Naive B cell (primary cell): ENCODE measurements at regions not wholly inside any gene's neighbourhood (a gene's known extent, or its start where the extent isn't known, plus 50 kb on each side); places are given as distances from the start of the nearest gene placed in this dataset.

ENCODE experiments used
- ATAC-seq, 2 donors: fragments of 150-1000 bp; cut with Tn5 transposase; 2 replicates each; pipeline ENCODE4 v1.10.0; 2021; ENCODE audit warnings: low read depth in 2 of 2, mild to moderate bottlenecking in 2 of 2, moderate library complexity in 2 of 2
- DNase-seq: peaks from one replicate; pipeline ENCODE4 v3.0.0; 2022
- H3K27ac Mint-ChIP-seq, 6 donors: one replicate each; pipeline ENCODE4 v1.8.0; 2020 to 2022; ENCODE audit warnings: mild to moderate bottlenecking in 6 of 6, mixed read lengths in 6 of 6, moderate library complexity in 5 of 6, inconsistent platforms in 2 of 6
- H3K27me3 Mint-ChIP-seq, 3 donors: one replicate each; pipeline ENCODE4 v1.8.0; 2021 to 2022; ENCODE audit warnings: mixed read lengths in 3 of 3, mild to moderate bottlenecking in 1 of 3
- H3K36me3 Mint-ChIP-seq, 2 donors: one replicate each; pipeline ENCODE4 v1.8.0; 2020 to 2022; ENCODE audit warnings: mixed read lengths in 2 of 2, inconsistent platforms in 1 of 2, mild to moderate bottlenecking in 1 of 2
- H3K4me1 Mint-ChIP-seq, 3 donors: one replicate each; pipeline ENCODE4 v1.8.0; 2020 to 2022; ENCODE audit warnings: mixed read lengths in 3 of 3, inconsistent platforms in 1 of 3, mild to moderate bottlenecking in 1 of 3, moderate library complexity in 1 of 3
- H3K4me3 Mint-ChIP-seq, 8 donors: one replicate each; pipeline ENCODE4 v1.8.0; 2020 to 2022; ENCODE audit warnings: mild to moderate bottlenecking in 8 of 8, mixed read lengths in 8 of 8, moderate library complexity in 8 of 8, inconsistent platforms in 2 of 8
- H3K9me3 Mint-ChIP-seq, 7 donors: one replicate each; pipeline ENCODE4 v1.8.0; 2020 to 2022; ENCODE audit warnings: mixed read lengths in 7 of 7, mild to moderate bottlenecking in 5 of 7, inconsistent platforms in 2 of 7, moderate library complexity in 1 of 7

DNA sequence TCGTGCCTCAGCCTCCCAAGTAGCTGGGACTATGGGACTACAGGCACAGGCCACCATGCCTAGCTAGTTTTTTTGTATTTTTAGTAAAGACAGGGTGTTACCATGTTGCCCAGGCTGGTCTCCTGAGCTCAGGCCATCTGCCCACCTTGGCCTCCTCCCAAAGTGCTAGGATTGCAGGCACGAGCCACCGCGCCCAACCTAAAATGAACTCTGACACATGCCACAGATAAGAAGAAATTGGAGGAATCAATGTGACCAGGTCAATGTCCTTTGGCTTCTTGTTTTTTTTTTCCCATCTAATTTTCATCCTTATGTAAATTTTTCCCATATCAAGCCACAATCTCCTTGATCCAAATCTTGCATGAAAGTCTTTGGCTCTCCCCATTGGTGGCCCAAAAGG is 68.1 kb upstream of the SOX21 start:
- Mint-ChIP-seq H3K4me1 (no peaks in the 10 kb centered on the region), H3K27ac (no peak overlapping the region), H3K27me3 (no peaks in the 10 kb centered on the region), H3K9me3 (peaks cover 0 to 25% (median 9%) of the 10 kb centered on the region in 7 donors), H3K4me3 (no peak overlapping the region), H3K36me3 (no peaks in the 10 kb centered on the region)
- ATAC-seq: no peak
- no peak for DNase-seq

DNA sequence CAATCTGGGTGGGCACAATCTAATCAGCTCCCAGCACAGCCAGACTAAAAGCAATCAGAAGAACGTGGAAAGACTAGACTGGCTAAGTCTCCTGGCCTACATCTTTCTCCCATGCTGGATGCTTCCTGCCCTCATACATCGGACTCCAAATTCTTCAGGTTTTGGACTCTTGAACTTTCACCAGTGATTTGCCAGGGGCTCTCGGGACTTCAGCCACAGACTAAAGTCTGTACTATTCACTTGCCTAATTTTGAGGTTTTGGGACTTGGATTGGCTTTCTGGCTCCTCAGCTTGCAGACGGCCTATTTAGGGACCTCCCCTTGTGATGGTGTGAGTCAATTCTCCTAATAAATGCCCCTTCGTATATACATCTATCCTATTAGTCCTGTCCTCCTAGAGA is 66.6 kb upstream of the SOX21 start:
- no peak overlapping the region for H3K4me3 Mint-ChIP-seq
- H3K27me3 Mint-ChIP-seq: no peaks in the 10 kb centered on the region
- DNase-seq (no peak), ATAC-seq (no peak)
- H3K4me1 Mint-ChIP-seq: no peaks in the 10 kb centered on the region
- H3K9me3 Mint-ChIP-seq: peaks cover 1 to 25% (median 8%) of the 10 kb centered on the region in 7 donors
- no peak overlapping the region for H3K27ac Mint-ChIP-seq
- H3K36me3 Mint-ChIP-seq: no peaks in the 10 kb centered on the region

DNA sequence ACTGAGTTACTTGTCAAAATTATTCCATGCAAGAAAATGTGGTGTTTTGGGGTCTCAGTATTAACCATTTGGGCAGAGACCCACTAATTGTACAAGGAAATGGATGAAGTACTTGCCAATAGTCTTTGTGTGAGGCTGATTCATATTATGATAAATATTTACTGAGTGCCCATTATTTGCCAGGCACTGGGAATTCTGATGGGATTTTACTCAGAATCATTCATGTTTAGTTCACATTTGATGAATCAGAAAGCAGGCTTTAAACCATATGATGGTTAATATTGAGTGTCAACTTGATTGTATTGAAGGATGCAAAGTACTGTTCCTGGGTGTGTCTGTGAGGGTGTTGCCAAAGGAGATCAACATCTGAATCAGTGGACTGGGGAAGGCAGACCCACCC is 66.2 kb upstream of the SOX21 start:
- Mint-ChIP-seq H3K9me3 (peaks cover 1 to 25% (median 7%) of the 10 kb centered on the region in 7 donors), H3K27me3 (no peaks in the 10 kb centered on the region), H3K4me3 (no peak overlapping the region), H3K4me1 (no peaks in the 10 kb centered on the region), H3K27ac (no peak overlapping the region), H3K36me3 (no peaks in the 10 kb centered on the region)
- DNase-seq (no peak), ATAC-seq (no peak)

DNA sequence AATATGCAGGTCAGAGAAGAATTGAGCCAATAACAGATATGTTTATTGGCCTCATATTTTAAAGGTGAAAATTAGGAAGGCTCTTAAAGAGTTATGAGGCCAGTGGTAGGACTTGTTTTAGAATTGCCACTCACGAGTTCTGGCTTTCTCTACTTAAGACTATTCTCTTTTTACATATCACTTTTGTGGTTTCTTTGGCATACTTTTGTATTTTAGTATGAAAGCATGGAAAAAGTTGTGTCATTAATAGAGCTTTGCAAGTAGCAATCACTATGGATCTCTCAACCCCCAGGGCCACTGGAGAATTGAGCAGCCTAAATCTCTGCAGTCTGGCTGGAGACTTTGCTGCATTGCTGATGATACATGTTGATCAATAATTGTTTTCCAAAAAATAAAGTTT is 64.6 kb upstream of the SOX21 start:
- ATAC-seq: no peak
- Mint-ChIP-seq H3K4me1 (no peaks in the 10 kb centered on the region), H3K4me3 (no peak overlapping the region), H3K27me3 (no peaks in the 10 kb centered on the region), H3K9me3 (peaks cover 0 to 14% (median 1%) of the 10 kb centered on the region in 7 donors), H3K27ac (no peak overlapping the region), H3K36me3 (no peaks in the 10 kb centered on the region)
- no peak for DNase-seq

DNA sequence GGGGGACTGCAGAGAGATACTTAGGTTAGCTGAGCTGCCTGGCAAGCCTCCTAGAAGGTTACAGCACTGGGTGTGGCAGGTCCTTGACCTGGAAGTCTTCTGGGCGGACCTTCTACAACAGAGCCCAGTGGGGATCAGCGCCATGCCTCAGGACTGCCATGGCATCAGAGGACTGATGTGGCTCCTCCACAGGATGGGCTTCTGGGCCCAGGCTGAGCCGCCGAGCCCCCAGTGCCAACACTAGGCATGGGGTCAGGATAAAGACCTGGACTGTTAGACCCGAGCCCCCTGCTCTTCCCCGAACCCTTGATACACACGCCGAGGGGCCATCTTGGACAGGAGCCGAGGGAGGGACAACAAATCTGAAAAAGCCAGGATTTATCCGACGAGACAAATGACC is 64.0 kb upstream of the SOX21 start:
- ATAC-seq (no peak), DNase-seq (no peak)
- Mint-ChIP-seq H3K4me3 (no peak overlapping the region), H3K27ac (no peak overlapping the region), H3K36me3 (no peaks in the 10 kb centered on the region), H3K4me1 (no peaks in the 10 kb centered on the region), H3K9me3 (peaks cover 0 to 12% (median 1%) of the 10 kb centered on the region in 7 donors), H3K27me3 (no peaks in the 10 kb centered on the region)

DNA sequence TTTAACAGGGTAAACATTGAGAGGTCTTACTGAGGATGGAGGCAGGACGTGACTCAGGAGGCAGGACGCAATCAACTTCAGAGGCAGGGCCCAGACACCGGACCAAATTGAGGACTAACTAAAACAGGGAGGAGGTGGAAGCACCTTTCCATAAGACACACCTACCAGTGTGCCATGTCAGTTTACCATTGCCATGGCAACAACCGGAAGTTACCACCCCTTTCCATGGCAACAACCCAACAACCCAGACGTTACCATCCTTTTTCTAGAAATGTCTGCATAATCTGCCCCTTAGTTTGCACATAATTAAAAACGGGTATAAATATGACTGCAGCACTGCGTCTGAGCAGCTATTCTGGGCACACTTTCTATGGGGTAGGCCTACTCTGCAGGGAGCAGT is 53.5 kb upstream of the SOX21 start:
- ATAC-seq (no peak), DNase-seq (no peak)
- H3K4me1 Mint-ChIP-seq: no peaks in the 10 kb centered on the region
- peaks cover 15 to 20% (median 16%) of the 10 kb centered on the region in 3 donors for H3K27me3 Mint-ChIP-seq
- no peaks in the 10 kb centered on the region for H3K36me3 Mint-ChIP-seq
- H3K9me3 Mint-ChIP-seq: peaks cover 0 to 10% (median 0%) of the 10 kb centered on the region in 7 donors
- no peak overlapping the region for H3K4me3 Mint-ChIP-seq
- H3K27ac Mint-ChIP-seq: no peak overlapping the region

DNA sequence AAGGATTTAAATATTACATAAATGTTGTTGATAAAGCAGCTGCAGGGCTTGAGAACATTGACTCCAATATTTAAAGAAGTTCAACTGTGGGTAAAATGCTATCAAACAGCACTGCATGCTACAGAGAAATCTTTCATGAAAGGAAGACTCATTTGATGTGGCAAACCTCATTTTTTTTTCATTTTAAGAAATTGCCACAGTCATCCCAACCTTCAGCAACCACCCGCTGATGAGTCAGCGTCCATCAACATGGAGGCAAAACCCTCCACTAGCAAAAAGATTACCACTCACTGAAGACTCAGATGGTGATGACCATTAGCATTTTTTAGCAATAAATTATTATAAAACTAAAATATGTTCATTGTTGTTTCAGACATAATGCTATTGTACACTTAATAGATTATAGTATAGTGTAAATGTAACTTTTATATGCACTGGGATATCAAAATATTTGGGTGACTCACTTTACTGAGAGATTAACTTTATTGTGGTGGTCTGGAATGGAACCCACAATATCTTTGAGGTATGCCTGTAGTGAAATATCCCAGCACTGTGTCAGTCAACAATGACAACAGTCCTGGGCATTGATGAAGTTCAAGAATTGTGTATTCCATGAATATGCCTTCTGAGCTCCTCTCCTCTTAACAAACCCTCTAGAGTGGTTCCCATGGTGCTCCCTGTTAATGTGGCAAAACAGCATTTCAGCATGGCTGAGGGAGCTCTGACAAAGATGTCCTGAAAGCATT is 52.4 kb upstream of the SOX21 start:
- ATAC-seq (no peak), DNase-seq (no peak)
- no peak overlapping the region for H3K27ac Mint-ChIP-seq
- H3K27me3 Mint-ChIP-seq: peaks cover 15 to 25% (median 16%) of the 10 kb centered on the region in 3 donors
- no peak overlapping the region for H3K4me3 Mint-ChIP-seq
- no peaks in the 10 kb centered on the region for H3K4me1 Mint-ChIP-seq
- H3K9me3 Mint-ChIP-seq: peaks cover 0 to 10% (median 0%) of the 10 kb centered on the region in 7 donors
- no peaks in the 10 kb centered on the region for H3K36me3 Mint-ChIP-seq
